Naive B cell (primary cell): ENCODE measurements at regions not wholly inside any gene's neighbourhood (a gene's known extent, or its start where the extent isn't known, plus 50 kb on each side); places are given as distances from the start of the nearest gene placed in this dataset.
"Not testable (repeated sequence)": the region's sequence is repeated elsewhere in the genome, so short reads cannot be mapped to it uniquely, and the experiment has no call there.

Experiments
- ATAC-seq, 2 donors: fragments of 150-1000 bp; cut with Tn5 transposase; 2 replicates each; pipeline ENCODE4 v1.10.0; 2021; ENCODE audit warnings: low read depth in 2 of 2, mild to moderate bottlenecking in 2 of 2, moderate library complexity in 2 of 2
- DNase-seq: peaks from one replicate; pipeline ENCODE4 v3.0.0; 2022
- H3K27ac Mint-ChIP-seq, 6 donors: one replicate each; pipeline ENCODE4 v1.8.0; 2020 to 2022; ENCODE audit warnings: mild to moderate bottlenecking in 6 of 6, mixed read lengths in 6 of 6, moderate library complexity in 5 of 6, inconsistent platforms in 2 of 6
- H3K27me3 Mint-ChIP-seq, 3 donors: one replicate each; pipeline ENCODE4 v1.8.0; 2021 to 2022; ENCODE audit warnings: mixed read lengths in 3 of 3, mild to moderate bottlenecking in 1 of 3
- H3K36me3 Mint-ChIP-seq, 2 donors: one replicate each; pipeline ENCODE4 v1.8.0; 2020 to 2022; ENCODE audit warnings: mixed read lengths in 2 of 2, inconsistent platforms in 1 of 2, mild to moderate bottlenecking in 1 of 2
- H3K4me1 Mint-ChIP-seq, 3 donors: one replicate each; pipeline ENCODE4 v1.8.0; 2020 to 2022; ENCODE audit warnings: mixed read lengths in 3 of 3, inconsistent platforms in 1 of 3, mild to moderate bottlenecking in 1 of 3, moderate library complexity in 1 of 3
- H3K4me3 Mint-ChIP-seq, 8 donors: one replicate each; pipeline ENCODE4 v1.8.0; 2020 to 2022; ENCODE audit warnings: mild to moderate bottlenecking in 8 of 8, mixed read lengths in 8 of 8, moderate library complexity in 8 of 8, inconsistent platforms in 2 of 8
- H3K9me3 Mint-ChIP-seq, 7 donors: one replicate each; pipeline ENCODE4 v1.8.0; 2020 to 2022; ENCODE audit warnings: mixed read lengths in 7 of 7, mild to moderate bottlenecking in 5 of 7, inconsistent platforms in 2 of 7, moderate library complexity in 1 of 7

- no peaks in the 10 kb centered on the region for H3K27me3 Mint-ChIP-seq
- no peak overlapping the region for H3K4me3 Mint-ChIP-seq
- ATAC-seq (no peak), DNase-seq (no peak)
- H3K36me3 Mint-ChIP-seq: no peaks in the 10 kb centered on the region
- H3K4me1 Mint-ChIP-seq: no peaks in the 10 kb centered on the region
- peaks cover 0 to 5% (median 0%) of the 10 kb centered on the region in 7 donors for H3K9me3 Mint-ChIP-seq
- no peak overlapping the region for H3K27ac Mint-ChIP-seq
These were observed 361.3 kb downstream of the ZNF248 start for GRCh38 chr10:37496061-37496460.

GRCh38 chr10:37495415-37495814, 362.0 kb downstream of the ZNF248 start:
- no peaks in the 10 kb centered on the region for H3K4me1 Mint-ChIP-seq
- no peaks in the 10 kb centered on the region for H3K27me3 Mint-ChIP-seq
- no peak for DNase-seq

GRCh38 chr10:37493185-37493796, 364.1 kb downstream of the ZNF248 start:
- not testable (repeated sequence) for DNase-seq, ATAC-seq, H3K4me1 Mint-ChIP-seq, H3K4me3 Mint-ChIP-seq, H3K27ac Mint-ChIP-seq, H3K36me3 Mint-ChIP-seq, H3K27me3 Mint-ChIP-seq
- H3K9me3 Mint-ChIP-seq: peaks cover 4 to 18% (median 7%) of the 10 kb centered on the region in 7 donors

More at GRCh38 chr10:37495415-37495814, 362.0 kb downstream of the ZNF248 start:
- Mint-ChIP-seq H3K27ac (no peak overlapping the region), H3K4me3 (no peak overlapping the region), H3K9me3 (peaks cover 0 to 7% (median 1%) of the 10 kb centered on the region in 7 donors), H3K36me3 (no peaks in the 10 kb centered on the region)
- ATAC-seq: no peak

GRCh38 chr10:37490266-37490665, 364.9 kb downstream of the ANKRD30A start:
- Mint-ChIP-seq H3K27me3 (no peaks in the 10 kb centered on the region), H3K4me3 (no peak overlapping the region), H3K4me1 (no peaks in the 10 kb centered on the region), H3K36me3 (no peaks in the 10 kb centered on the region), H3K27ac (no peak overlapping the region), H3K9me3 (peaks cover 0 to 14% (median 8%) of the 10 kb centered on the region in 7 donors)
- ATAC-seq (no peak), DNase-seq (no peak)

GRCh38 chr10:37489658-37490003, 364.2 kb downstream of the ANKRD30A start:
- ATAC-seq (no peak), DNase-seq (no peak)
- no peaks in the 10 kb centered on the region for H3K36me3 Mint-ChIP-seq
- H3K9me3 Mint-ChIP-seq: peaks cover 0 to 14% (median 8%) of the 10 kb centered on the region in 7 donors
- H3K27ac Mint-ChIP-seq: no peak overlapping the region
- H3K4me1 Mint-ChIP-seq: no peaks in the 10 kb centered on the region
- H3K4me3 Mint-ChIP-seq: no peak overlapping the region
- H3K27me3 Mint-ChIP-seq: no peaks in the 10 kb centered on the region

- DNase-seq (no peak), ATAC-seq (no peak)
- Mint-ChIP-seq H3K4me1 (no peaks in the 10 kb centered on the region), H3K27ac (no peak overlapping the region), H3K4me3 (no peak overlapping the region), H3K36me3 (no peaks in the 10 kb centered on the region), H3K27me3 (no peaks in the 10 kb centered on the region), H3K9me3 (peaks cover 0 to 14% (median 8%) of the 10 kb centered on the region in 7 donors)
These were observed 363.6 kb downstream of the ANKRD30A start for GRCh38 chr10:37488792-37489657.

GRCh38 chr10:37480596-37480995, 355.2 kb downstream of the ANKRD30A start:
- not testable (repeated sequence) for H3K9me3 Mint-ChIP-seq, DNase-seq, H3K36me3 Mint-ChIP-seq, H3K27ac Mint-ChIP-seq, H3K4me1 Mint-ChIP-seq, H3K4me3 Mint-ChIP-seq, H3K27me3 Mint-ChIP-seq, ATAC-seq

GRCh38 chr10:37479469-37479868, 354.1 kb downstream of the ANKRD30A start:
- no peak overlapping the region for H3K4me3 Mint-ChIP-seq
- H3K27me3 Mint-ChIP-seq: no peaks in the 10 kb centered on the region
- DNase-seq (no peak), ATAC-seq (no peak)
- H3K4me1 Mint-ChIP-seq: no peaks in the 10 kb centered on the region
- H3K36me3 Mint-ChIP-seq: no peaks in the 10 kb centered on the region
- H3K9me3 Mint-ChIP-seq: peaks cover 0 to 7% (median 4%) of the 10 kb centered on the region in 7 donors
- no peak overlapping the region for H3K27ac Mint-ChIP-seq

GRCh38 chr10:37478381-37478780, 353.0 kb downstream of the ANKRD30A start:
- no peak for DNase-seq
- no peak for ATAC-seq
- Mint-ChIP-seq H3K9me3 (peaks cover under 1 to 7% (median 4%) of the 10 kb centered on the region in 7 donors), H3K4me3 (no peak overlapping the region), H3K27ac (no peak overlapping the region), H3K27me3 (no peaks in the 10 kb centered on the region), H3K4me1 (no peaks in the 10 kb centered on the region), H3K36me3 (no peaks in the 10 kb centered on the region)

- Mint-ChIP-seq H3K9me3 (peaks cover 4 to 5% (median 5%) of the 10 kb centered on the region in 7 donors), H3K27me3 (no peaks in the 10 kb centered on the region), H3K36me3 (no peaks in the 10 kb centered on the region), H3K4me3 (no peak overlapping the region), H3K27ac (no peak overlapping the region), H3K4me1 (no peaks in the 10 kb centered on the region)
- ATAC-seq (no peak), DNase-seq (no peak)
These were observed 350.9 kb downstream of the ANKRD30A start for GRCh38 chr10:37476285-37476684.

- no peak overlapping the region for H3K4me3 Mint-ChIP-seq
- no peaks in the 10 kb centered on the region for H3K4me1 Mint-ChIP-seq
- no peak overlapping the region for H3K27ac Mint-ChIP-seq
- H3K9me3 Mint-ChIP-seq: peaks cover 3 to 12% (median 8%) of the 10 kb centered on the region in 7 donors
- no peaks in the 10 kb centered on the region for H3K27me3 Mint-ChIP-seq
- DNase-seq (no peak), ATAC-seq (no peak)
- H3K36me3 Mint-ChIP-seq: no peaks in the 10 kb centered on the region
These were observed 349.2 kb downstream of the ANKRD30A start for GRCh38 chr10:37474645-37475044.

- Mint-ChIP-seq H3K27me3 (no peaks in the 10 kb centered on the region), H3K4me1 (no peaks in the 10 kb centered on the region)
- DNase-seq: no peak
These were observed 348.5 kb downstream of the ANKRD30A start for GRCh38 chr10:37473906-37474305.

GRCh38 chr10:37467246-37467645, 341.8 kb downstream of the ANKRD30A start:
- no peaks in the 10 kb centered on the region for H3K27me3 Mint-ChIP-seq
- no peaks in the 10 kb centered on the region for H3K4me1 Mint-ChIP-seq
- no peak overlapping the region for H3K27ac Mint-ChIP-seq
- peaks cover 0 to 23% (median 12%) of the 10 kb centered on the region in 7 donors for H3K9me3 Mint-ChIP-seq
- no peak overlapping the region for H3K4me3 Mint-ChIP-seq
- DNase-seq (no peak), ATAC-seq (no peak)
- no peaks in the 10 kb centered on the region for H3K36me3 Mint-ChIP-seq

More at GRCh38 chr10:37473906-37474305, 348.5 kb downstream of the ANKRD30A start:
- peaks cover 3 to 12% (median 6%) of the 10 kb centered on the region in 7 donors for H3K9me3 Mint-ChIP-seq
- no peak overlapping the region for H3K27ac Mint-ChIP-seq
- H3K4me3 Mint-ChIP-seq: no peak overlapping the region
- no peak for ATAC-seq
- H3K36me3 Mint-ChIP-seq: no peaks in the 10 kb centered on the region

- ATAC-seq (no peak), DNase-seq (no peak)
- no peaks in the 10 kb centered on the region for H3K4me1 Mint-ChIP-seq
- H3K27ac Mint-ChIP-seq: no peak overlapping the region
- H3K4me3 Mint-ChIP-seq: no peak overlapping the region
- no peaks in the 10 kb centered on the region for H3K27me3 Mint-ChIP-seq
- peaks cover 4 to 43% (median 11%) of the 10 kb centered on the region in 7 donors for H3K9me3 Mint-ChIP-seq
- H3K36me3 Mint-ChIP-seq: no peaks in the 10 kb centered on the region
These were observed 331.1 kb downstream of the ANKRD30A start for GRCh38 chr10:37456456-37456855.
